ENCODE measurements at regions not wholly inside any gene's neighbourhood (a gene's known extent, or its start where the extent isn't known, plus 50 kb on each side); places are given as distances from the start of the nearest gene placed in this dataset.
"Not testable (repeated sequence)": the region's sequence is repeated elsewhere in the genome, so short reads cannot be mapped to it uniquely, and the experiment has no call there.

DNA sequence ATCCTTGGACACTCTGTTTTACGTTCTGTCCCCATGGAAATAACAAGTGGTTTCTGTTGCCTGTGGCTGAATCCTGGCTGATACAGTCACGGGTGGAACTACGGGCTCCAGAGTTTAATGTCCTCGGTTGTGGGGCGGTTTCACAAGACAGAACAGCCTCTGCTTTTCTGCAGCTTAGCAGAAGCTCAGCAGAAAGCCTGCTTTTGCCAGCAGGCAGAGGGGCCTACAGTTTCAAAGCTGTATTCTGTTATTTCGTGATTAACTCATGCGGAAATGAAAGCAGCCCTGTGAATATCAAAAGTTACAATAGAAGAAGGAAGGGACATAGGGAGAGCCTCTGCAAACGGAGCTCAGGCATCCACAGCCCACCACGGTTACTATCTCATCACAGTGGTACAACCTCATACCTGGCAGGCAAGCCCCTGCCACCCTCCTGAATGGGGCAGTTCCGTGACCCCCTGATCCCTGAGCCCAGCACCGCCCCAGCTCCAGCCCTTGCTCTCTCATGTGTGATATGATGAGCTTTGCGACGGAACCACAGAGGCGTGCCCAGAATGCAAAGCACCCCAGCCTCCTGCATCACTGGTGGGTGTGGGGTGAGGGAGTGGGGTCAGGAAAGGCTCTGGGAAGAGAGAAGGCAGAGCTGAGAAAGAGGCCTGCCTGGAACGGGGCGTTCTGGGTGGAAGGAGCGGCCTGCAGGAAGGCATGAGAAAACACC is 360.6 kb downstream of the BRD1 start:
- DNase-seq (ENCODE audit: low read depth in 2 of 2): no peak

DNA sequence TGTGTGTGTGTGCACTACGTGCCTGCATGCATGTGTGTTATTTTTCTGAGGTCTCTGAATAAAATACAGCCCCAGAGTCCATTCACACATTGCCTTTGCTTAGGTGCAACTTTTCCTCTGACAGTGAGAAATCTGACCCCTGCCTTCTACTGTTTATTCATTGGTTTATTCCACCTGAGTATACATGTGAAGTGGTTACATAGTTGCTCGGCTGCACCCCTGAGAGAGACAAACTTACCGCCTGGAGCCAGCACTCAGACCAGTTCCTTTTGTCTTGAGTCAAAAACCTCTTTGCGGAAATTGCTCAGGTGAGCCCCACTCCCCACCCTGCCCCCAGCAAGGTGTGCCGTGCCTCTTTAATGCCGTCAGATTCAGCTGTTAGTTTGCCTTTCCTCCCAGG is 363.6 kb downstream of the BRD1 start:
- DNase-seq (ENCODE audit: low read depth in 2 of 2): no peak

DNA sequence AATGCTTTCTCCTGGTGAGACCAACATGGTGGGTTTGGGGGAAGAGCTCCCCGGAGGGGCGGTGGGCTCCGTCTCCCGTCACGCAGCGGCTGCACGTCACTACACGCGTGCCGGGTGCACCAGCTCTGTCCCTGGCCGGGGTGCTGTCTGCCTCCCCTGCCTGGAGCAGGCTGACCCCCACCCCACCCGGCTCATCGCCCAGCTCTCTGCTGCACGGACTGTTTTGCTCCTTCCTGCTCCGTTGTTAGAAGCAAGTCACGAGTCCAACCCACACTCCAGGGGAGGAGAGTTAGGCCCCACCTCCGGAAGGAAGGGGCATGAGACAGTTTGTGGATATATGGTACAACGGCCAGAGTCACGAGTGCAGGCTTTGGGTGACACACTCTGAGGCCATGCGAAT is 364.9 kb downstream of the BRD1 start:
- DNase-seq (ENCODE audit: low read depth in 2 of 2): no peak

- no peak for DNase-seq (ENCODE audit: low read depth in 2 of 2)
These were observed 365.4 kb downstream of the BRD1 start for GRCh38 chr22:49462291-49462690.

GRCh38 chr22:49461674-49462073 is 366.0 kb downstream of the BRD1 start:
- no peak for DNase-seq (ENCODE audit: low read depth in 2 of 2)

- DNase-seq (ENCODE audit: low read depth in 2 of 2): no peak
These were observed 366.9 kb downstream of the BRD1 start for GRCh38 chr22:49460592-49461281.

- DNase-seq (ENCODE audit: low read depth in 2 of 2): no peak
These were observed 367.6 kb downstream of the BRD1 start for GRCh38 chr22:49460091-49460490.

GRCh38 chr22:49458708-49459099 is 369.0 kb downstream of the BRD1 start:
- no peak for DNase-seq (ENCODE audit: low read depth in 2 of 2)

- no peak for DNase-seq (ENCODE audit: low read depth in 2 of 2)
These were observed 369.5 kb downstream of the BRD1 start for GRCh38 chr22:49457946-49458707.

DNA sequence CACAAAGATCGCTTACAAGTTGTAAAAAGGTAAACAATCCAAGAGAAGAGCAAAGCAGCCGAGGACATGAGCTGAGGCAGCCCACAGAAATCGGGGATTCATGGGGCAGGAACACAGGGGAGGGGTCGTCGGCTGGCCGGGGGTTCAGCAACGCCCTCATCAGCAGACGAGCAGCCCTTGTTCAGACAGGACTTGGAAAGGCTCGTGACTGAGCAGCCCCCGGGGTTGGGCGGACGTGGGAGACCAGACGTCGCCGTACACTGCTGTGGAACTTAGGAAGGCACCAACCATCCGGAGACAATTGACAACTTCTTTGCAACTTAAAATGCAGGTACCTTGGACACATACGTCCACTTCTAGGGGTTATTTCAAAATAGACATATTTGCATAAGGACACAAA is 370.5 kb downstream of the BRD1 start:
- DNase-seq (ENCODE audit: low read depth in 2 of 2): no peak

GRCh38 chr22:49455595-49455994 is 372.1 kb downstream of the BRD1 start:
- no peak for DNase-seq (ENCODE audit: low read depth in 2 of 2)

DNA sequence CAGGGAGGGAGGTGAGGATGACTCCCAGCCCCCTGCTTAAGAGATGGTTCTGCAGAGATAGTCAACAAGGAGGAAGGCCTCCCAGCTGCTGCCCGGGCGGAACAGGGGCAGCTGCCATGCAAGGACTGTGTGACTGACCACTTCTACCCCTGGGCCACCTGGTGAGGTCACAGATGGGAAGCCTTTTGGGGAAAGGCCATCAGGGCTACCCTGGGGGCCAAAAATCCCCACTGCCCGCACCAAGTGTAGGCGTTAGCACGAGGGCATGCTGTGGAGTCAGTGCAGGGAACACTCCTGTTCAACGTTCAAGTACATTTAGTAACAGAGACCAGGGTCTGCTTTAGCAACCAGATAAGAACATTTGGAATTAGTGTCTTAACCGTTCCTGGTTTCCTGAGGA is 372.9 kb downstream of the BRD1 start:
- no peak for DNase-seq (ENCODE audit: low read depth in 2 of 2)

- DNase-seq (ENCODE audit: low read depth in 2 of 2): no peak
These were observed 373.9 kb downstream of the BRD1 start for GRCh38 chr22:49453771-49454170.

DNA sequence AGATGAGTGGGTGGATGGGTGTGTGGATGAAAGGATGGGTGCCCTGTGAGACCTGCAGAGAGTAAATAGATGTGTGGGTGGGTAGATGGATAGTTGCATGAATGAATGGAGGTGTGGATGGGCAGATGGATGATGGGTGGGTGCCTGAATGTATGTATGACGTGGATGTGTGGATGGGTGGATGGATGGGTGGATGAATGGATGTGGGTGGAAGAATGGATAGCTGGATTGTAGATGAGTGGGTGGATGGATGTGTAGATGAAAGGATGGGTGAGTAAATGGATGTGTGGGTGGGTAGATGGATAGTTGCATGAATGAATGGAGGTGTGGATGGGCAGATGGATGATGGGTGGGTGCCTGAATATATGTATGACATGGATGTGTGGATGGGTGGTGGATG is 374.7 kb downstream of the BRD1 start:
- not testable (repeated sequence) for DNase-seq (ENCODE audit: low read depth in 2 of 2)

- DNase-seq (ENCODE audit: low read depth in 2 of 2): no peak
These were observed 375.2 kb downstream of the BRD1 start for GRCh38 chr22:49452362-49452946.

- no peak for DNase-seq (ENCODE audit: low read depth in 2 of 2)
These were observed 376.4 kb downstream of the BRD1 start for GRCh38 chr22:49451070-49451840.

DNA sequence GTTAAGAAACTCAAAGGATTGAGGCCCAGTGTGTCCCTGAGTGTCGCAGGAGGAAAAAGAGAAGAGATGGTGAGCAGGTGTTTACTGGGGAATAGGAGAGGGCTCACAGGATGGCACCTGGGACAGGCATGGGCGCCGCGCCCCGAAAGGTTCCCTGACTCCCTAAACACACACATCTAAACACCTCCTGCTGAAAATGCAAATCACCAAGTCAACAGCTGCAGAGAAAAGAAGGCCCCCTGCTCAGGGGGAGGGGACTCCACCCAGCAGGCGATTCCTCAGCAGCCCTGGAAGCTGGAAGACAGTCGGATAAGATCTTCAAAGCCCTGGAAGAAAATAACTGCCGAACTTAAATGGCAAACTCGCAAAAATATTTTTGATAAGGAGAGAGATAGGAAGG is 377.2 kb downstream of the BRD1 start:
- no peak for DNase-seq (ENCODE audit: low read depth in 2 of 2)

GRCh38 chr22:49449811-49450446 is 377.7 kb downstream of the BRD1 start:
- no peak for DNase-seq (ENCODE audit: low read depth in 2 of 2)

DNA sequence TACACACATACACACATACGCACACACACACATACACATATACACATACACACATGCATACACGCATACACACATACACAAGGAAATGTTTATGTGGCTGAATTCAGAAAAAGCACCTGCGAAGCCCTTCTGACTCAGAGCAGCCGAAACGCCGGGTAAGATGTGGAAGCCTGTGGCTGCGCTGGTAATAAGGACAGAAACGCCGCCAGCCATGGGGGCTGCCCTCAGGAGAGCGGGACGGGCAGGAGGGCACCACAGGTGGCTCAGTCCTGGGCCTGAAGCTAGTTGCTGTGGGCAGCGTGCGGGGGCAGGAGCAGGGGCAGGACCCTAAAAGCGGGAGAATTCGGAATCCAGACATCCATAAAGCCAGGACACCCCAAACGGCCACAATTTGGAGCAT is 378.3 kb downstream of the BRD1 start:
- no peak for DNase-seq (ENCODE audit: low read depth in 2 of 2)

- no peak for DNase-seq (ENCODE audit: low read depth in 2 of 2)
These were observed 379.1 kb downstream of the BRD1 start for GRCh38 chr22:49448526-49448925.

DNA sequence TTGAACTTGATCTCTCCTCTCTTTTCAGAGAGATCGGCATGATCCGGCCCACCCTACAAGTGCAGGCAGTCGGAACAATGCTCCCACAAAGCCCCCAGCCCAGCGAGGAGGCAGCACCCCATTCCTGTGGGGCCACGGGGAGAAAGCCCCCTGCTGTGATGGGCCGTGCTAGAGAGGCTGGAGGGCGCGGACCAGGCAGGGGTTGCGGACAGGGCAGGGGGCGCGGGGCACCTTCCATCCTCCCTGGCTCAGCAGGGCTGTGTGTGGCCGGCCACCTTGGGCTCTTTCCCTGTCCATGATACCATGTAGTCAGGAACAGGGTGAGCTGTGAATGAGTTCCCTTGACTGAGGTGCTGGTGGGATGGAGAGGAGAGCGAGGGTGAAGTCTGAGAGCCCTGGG is 379.8 kb downstream of the BRD1 start:
- DNase-seq (ENCODE audit: low read depth in 2 of 2): no peak

All from dermis microvascular lymphatic vessel endothelial cell (primary cell).